ENCODE measurements at regions not wholly inside any gene's neighbourhood (a gene's known extent, or its start where the extent isn't known, plus 50 kb on each side); places are given as distances from the start of the nearest gene placed in this dataset.
A peak's percentile ranks its signal among the peaks of the same experiment; 100 is the strongest.

DNA sequence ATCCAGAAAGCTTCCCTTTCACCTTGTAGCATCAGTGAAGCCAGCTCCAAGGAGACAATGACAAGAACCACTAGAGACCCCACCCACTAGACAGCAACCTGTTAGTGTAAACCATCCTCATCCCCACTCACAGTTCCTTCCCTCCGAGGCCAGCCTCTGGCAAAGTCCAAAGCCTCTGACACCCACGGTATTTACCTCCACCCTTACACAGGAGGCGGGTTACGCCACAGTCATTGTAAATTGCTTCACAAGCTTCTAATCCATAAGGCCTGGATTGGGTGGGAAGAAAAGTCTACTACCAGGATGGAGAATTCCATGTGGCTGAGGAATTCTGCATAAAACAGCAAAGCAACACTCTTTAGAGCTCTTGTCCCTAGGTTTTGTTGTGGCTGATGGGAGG is 287.4 kb downstream of the BUD13 start (continued):
- TF ChIP-seq CEBPB (IDR thresholded peaks at IDR 0.05; ENCODE audit: borderline replicate concordance, low read depth, low read length), result peak; percentile 99
- TF ChIP-seq CEBPG (CRISPR knock-in tag; IDR thresholded peaks at IDR 0.05), result peak; percentile 92
- TF ChIP-seq SKI (IDR thresholded peaks at IDR 0.05; ENCODE audit: partially characterized antibody), result no peak
- TF ChIP-seq, protein P1, sequence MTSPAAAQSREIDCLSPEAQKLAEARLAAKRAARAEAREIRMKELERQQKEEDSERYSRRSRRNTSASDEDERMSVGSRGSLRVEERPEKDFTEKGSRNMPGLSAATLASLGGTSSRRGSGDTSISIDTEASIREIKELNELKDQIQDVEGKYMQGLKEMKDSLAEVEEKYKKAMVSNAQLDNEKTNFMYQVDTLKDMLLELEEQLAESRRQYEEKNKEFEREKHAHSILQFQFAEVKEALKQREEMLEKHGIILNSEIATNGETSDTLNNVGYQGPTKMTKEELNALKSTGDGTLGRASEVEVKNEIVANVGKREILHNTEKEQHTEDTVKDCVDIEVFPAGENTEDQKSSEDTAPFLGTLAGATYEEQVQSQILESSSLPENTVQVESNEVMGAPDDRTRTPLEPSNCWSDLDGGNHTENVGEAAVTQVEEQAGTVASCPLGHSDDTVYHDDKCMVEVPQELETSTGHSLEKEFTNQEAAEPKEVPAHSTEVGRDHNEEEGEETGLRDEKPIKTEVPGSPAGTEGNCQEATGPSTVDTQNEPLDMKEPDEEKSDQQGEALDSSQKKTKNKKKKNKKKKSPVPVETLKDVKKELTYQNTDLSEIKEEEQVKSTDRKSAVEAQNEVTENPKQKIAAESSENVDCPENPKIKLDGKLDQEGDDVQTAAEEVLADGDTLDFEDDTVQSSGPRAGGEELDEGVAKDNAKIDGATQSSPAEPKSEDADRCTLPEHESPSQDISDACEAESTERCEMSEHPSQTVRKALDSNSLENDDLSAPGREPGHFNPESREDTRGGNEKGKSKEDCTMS (CRISPR knock-in tag; conservative IDR thresholded peaks at IDR 0.05), result no peak
- TF ChIP-seq, protein P2, sequence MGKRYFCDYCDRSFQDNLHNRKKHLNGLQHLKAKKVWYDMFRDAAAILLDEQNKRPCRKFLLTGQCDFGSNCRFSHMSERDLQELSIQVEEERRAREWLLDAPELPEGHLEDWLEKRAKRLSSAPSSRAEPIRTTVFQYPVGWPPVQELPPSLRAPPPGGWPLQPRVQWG (CRISPR knock-in tag; IDR thresholded peaks at IDR 0.05; ENCODE audit: borderline replicate concordance, low read depth), result no peak
- TF ChIP-seq SMC3 (IDR thresholded peaks at IDR 0.05; ENCODE audit: low read length), result peak; percentile 42; the same call in 1 of the 2 replicates
- TF ChIP-seq, protein P3, sequence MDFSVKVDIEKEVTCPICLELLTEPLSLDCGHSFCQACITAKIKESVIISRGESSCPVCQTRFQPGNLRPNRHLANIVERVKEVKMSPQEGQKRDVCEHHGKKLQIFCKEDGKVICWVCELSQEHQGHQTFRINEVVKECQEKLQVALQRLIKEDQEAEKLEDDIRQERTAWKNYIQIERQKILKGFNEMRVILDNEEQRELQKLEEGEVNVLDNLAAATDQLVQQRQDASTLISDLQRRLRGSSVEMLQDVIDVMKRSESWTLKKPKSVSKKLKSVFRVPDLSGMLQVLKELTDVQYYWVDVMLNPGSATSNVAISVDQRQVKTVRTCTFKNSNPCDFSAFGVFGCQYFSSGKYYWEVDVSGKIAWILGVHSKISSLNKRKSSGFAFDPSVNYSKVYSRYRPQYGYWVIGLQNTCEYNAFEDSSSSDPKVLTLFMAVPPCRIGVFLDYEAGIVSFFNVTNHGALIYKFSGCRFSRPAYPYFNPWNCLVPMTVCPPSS (IDR thresholded peaks at IDR 0.05), result no peak
- peak; percentile 25; the same call in 1 of the 2 replicates for TF ChIP-seq HNF4A (CRISPR knock-in tag; IDR thresholded peaks at IDR 0.05)
- TF ChIP-seq, protein P4, sequence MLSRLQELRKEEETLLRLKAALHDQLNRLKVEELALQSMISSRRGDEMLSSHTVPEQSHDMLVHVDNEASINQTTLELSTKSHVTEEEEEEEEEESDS (CRISPR knock-in tag; IDR thresholded peaks at IDR 0.05; ENCODE audit: borderline replicate concordance), result no peak
- TF ChIP-seq HDAC2 (CRISPR knock-in tag; IDR thresholded peaks at IDR 0.05), result no peak

DNA sequence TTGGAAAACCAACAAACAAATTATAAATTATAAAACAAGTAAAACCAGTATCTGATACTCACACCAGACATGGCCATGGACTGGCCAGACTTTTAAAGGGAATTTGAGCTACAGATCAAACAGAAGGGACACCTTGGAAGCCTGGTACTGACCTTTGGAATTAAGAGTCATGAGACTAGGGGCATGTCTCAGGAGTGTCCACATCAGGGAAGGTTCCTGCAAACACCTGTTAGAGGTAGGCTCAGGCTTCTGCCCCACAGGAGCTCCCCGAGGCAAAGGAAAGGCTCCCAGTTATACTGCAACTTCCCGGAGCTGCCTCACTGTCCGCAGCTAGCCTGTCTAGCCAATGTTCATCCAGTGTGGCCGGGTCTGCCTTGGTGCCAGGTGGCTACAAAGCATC is 290.1 kb downstream of the BUD13 start:
- no peaks in the 10 kb centered on the region for H3K27me3 ChIP-seq (ENCODE audit: control insufficient read depth in 1 of 2, insufficient read depth in 2 of 2, low read length in 2 of 2)
- intact Hi-C loops (cut with micrococcal nuclease; ENCODE audit: unreplicated experiment), result no loop called here
- no peak for TF ChIP-seq SRSF9 (IDR thresholded peaks at IDR 0.05; ENCODE audit: borderline replicate concordance, insufficient read depth, low read depth, low read length, poor library complexity, severe bottlenecking)
- TF ChIP-seq KLF6 (CRISPR knock-in tag; IDR thresholded peaks at IDR 0.05), result no peak
- TF ChIP-seq CBX2 (IDR thresholded peaks at IDR 0.05; ENCODE audit: low read depth, low read length), result no peak
- TF ChIP-seq CBX2 (CRISPR knock-in tag; IDR thresholded peaks at IDR 0.05; ENCODE audit: low read depth), result no peak
- TF ChIP-seq ZNF382 (CRISPR knock-in tag; IDR thresholded peaks at IDR 0.05; ENCODE audit: borderline replicate concordance), result no peak
- TF ChIP-seq NCOA1 (CRISPR knock-in tag; IDR thresholded peaks at IDR 0.05), result no peak
- no peak for TF ChIP-seq JARID2 (CRISPR knock-in tag; IDR thresholded peaks at IDR 0.05; ENCODE audit: insufficient replicate concordance)
- no peak for TF ChIP-seq U2AF1 (optimal IDR thresholded peaks at IDR 0.05; ENCODE audit: low read depth, low read length)
- TF ChIP-seq CREM (IDR thresholded peaks at IDR 0.05), result no peak
- TF ChIP-seq CREM (CRISPR knock-in tag; IDR thresholded peaks at IDR 0.05), result no peak

More for the DNA sequence above, 290.1 kb downstream of the BUD13 start:
- Histone ChIP-seq H4K20me1 (ENCODE audit: insufficient read depth, low read length) (no peaks in the 10 kb centered on the region), H2AFZ (ENCODE audit: low read length) (no peak overlapping the region), H3K9ac (ENCODE audit: insufficient read depth, low read depth, low read length) (no peak overlapping the region), H3K9me3 (ENCODE audit: low read length) (no peaks in the 10 kb centered on the region), H3K27ac (ENCODE audit: extremely low read length, insufficient read depth, low read length) (no peak overlapping the region), H3K79me2 (ENCODE audit: insufficient read depth, low read length) (no peaks in the 10 kb centered on the region), H3K4me3 (replicated peaks in 1 of 3; ENCODE audit: insufficient read depth in 1 of 3, low read depth in 2 of 3, low read length in 3 of 3) (no peak overlapping the region), H3K36me3 (replicated peaks in 1 of 2; ENCODE audit: control insufficient read depth in 1 of 2, insufficient read depth in 2 of 2, low read length in 2 of 2) (no peaks in the 10 kb centered on the region), H3K4me1 (ENCODE audit: insufficient read depth, low read length) (peaks cover 11% of the 10 kb centered on the region; the same call in 1 of the 2 replicates), H3K4me2 (ENCODE audit: low read depth, low read length) (no peak overlapping the region)
- WGBS (ENCODE audit: low lambda C conversion rate), result 67% methylated on average over 3 of the region's 4 CpGs
- DNase-seq (ENCODE audit: low spot score), result no peak
- BruUV-seq (replicated peaks), result no TSS peak
- ATAC-seq, result no peak
- FAIRE-seq, result no peak
- CTCF ChIA-PET (ENCODE audit: low intra/inter-chr PET ratio, low total read pairs), result no interaction called here
- POLR2A ChIA-PET, result no interaction called here
- in situ Hi-C loops (cut with HindIII; ENCODE audit: extremely low pct_ligation_motif_present, low pct_unique_long_range_greater_than_20kb), result no loop called here

Measured in HepG2 (cell line).